GM19025 (cell line): ENCODE measurements at regions not wholly inside any gene's neighbourhood (a gene's known extent, or its start where the extent isn't known, plus 50 kb on each side); places are given as distances from the start of the nearest gene placed in this dataset.
"Not testable (repeated sequence)": the region's sequence is repeated elsewhere in the genome, so short reads cannot be mapped to it uniquely, and the experiment has no call there.

Source experiments
- ATAC-seq: cut with Tn5 transposase; IDR thresholded peaks from one replicate; pipeline ENCODE4 v1.9.1; 2021; ENCODE audit warnings: mild to moderate bottlenecking, low read depth, moderate library complexity; ENCODE audit not compliant: unreplicated experiment

DNA sequence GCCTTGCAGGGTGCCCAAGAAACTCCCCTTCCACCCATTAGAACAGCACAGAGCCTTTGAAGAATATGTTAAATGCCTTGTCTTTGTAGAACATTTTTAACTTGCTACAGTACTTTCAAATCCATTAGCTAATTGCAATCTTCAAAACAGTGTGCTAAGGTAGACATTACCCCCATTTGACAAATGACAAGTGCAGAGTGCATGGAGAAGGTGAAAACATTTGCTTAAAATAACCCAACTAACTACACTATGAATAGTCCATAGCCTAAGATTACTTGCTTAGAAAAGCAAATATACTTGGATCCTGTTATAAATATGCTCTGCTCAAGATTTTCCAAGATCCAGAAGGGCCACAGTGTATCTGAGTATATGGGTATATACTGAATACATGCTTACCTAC, 87.0 kb upstream of the G2E3 start:
- no peak for ATAC-seq

DNA sequence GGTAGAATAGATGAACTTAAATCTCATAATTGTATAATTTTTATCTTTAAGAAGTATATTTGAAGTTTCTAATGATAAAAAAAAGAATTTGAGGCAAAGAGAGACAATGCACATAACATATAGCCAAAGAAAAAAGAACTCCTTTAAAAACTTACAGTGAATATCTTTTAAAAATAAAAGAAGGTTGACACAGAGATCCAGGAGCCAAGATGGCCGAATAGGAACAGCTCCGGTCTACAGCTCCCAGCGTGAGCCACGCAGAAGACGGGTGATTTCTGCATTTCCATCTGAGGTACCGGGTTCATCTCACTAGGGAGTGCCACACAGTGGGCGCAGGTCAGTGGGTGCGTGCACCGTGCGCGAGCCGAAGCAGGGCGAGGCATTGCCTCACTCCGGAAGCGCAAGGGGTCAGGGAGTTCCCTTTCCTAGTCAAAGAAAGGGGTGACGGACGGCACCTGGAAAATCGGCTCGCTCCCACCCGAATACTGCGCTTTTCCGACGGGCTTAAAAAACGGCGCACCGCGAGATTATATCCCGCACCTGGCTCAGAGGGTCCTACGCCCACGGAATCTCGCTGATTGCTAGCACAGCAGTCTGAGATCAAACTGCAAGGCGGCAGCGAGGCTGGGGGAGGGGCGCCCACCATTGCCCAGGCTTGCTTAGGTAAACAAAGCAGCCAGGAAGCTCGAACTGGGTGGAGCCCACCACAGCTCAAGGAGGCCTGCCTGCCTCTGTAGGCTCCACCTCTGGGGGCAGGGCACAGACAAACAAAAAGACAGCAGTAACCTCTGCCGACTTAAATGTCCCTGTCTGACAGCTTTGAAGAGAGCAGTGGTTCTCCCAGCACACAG, 84.9 kb upstream of the G2E3 start:
- not testable (repeated sequence) for ATAC-seq

DNA sequence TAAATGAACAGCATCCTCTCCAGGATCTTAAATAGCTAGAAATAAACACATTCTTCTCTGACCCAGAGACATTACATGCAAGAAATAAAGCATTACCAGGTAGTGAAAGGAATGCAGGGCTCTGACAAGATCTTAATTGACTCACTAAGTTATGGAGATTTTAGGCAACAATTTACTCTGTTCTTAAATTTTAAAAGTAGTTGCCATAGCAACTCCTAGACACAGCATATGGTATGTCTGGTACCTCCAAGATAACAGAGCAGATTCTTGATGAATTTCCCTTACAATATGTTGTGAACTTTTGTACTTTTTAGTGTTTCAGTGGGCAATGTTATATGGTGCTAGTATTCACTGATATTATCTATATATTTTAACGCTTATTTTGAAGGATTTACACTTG, 76.7 kb upstream of the G2E3 start:
- no peak for ATAC-seq

DNA sequence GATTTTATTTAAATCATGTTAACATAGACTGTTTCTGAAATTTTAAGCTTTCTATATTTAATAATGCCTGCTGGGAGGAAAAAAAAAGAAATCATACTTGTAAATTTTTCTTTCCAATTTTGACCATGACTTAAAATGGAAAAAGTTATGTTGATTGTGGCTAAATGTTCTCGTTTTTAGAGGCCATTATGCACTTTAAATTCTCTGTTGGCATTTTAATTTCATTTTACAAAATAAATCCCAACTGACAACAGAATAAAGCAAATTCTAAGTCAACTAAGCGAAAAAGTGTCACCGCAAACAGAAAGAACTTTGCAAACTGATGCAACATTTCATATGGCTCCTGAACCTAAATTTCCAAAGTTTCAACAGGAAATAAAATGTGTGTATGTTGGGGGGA, 74.8 kb upstream of the G2E3 start:
- ATAC-seq = no peak

DNA sequence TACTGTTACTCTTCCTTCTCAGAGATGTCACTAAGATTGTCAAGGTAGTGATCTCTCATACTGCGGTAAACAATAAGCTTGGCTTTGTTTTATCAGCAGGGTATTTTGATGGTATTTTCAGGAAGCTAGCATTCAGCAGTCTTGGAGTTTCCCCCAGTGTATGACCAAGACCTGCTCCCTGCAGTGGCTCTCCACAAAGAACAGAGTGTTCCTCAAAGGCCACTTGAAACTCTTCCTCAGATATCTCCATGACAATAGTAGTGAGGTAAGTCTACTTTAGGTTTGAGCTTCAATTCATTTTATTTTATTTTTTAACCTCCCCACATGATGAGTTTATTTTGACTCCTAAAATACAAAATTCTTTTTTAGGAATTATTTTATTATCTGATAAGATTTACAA, 74.0 kb upstream of the G2E3 start:
- no peak for ATAC-seq

DNA sequence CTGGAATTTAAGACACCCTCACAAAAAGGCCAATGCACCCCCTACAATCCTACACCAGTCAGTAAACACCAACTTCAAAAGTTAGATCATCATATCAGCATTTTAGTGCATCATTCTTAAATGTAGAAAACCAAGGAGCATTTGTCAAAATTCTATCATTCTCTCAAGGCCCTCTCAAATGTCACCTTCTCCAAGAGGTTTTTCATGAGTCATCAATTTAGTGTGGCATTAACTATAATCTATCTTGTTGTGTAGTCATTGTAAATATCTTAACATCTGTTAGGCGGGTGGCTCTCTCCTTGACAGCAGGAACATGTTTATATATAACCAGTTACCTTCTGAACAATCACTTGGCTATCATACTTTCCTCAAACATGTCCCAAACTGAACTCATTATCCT, 62.1 kb upstream of the G2E3 start:
- no peak for ATAC-seq

DNA sequence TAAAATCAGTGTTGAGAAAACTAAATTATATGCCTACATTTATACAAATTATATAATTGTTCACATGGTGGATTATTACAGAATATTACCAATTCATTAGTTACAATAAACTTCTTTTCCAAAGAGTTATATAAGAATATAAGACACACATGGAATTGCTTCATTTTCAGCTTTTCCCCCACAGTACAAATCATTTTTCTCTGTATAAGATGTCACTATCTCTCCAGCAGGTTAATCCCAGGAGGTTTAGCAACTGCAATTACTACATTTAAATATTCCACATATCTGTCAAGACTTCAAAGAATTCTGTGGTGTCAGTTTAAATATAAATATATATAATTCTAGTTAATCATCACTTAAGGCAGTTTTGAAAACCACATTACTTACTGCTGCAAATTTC, 59.6 kb upstream of the G2E3 start:
- no peak for ATAC-seq

DNA sequence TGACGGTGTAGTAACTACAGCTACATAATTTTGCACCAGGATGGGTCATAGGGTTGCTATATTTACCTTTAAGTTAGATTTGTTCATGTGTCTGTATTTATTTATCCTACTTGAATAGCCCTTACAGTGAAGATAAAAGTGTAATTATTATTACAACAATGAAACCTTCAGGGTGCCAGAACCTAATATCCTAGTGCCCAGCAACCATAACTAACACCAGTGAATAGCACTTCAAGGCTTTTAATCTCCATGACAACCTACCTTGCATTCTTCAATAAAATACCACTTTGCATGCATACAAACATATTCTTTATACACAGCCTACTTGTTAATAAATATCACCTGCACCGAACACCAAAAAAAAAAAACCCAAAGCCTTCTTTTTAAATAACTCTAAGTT, 58.7 kb upstream of the G2E3 start:
- ATAC-seq = no peak

DNA sequence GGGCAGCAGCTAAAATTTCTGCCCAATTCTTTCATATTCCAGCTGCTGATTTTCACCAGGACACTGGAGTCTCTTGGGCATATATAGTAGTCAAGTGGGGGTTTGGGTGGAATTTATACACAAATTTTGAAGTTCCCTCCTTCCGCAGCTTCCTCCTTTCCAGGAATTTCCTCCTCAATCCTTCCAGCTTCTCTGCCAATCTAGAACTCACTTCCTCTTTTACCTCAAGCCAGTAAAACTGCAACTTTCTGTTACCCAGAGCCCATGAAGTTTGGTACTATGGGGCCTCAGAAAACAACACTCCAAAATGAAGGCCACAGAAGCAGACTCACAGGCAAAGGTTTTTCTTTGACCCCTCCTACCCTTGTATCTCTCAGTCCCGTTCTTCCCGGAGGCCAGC, 51.7 kb upstream of the G2E3 start:
- ATAC-seq = no peak
